ENCODE measurements at regions not wholly inside any gene's neighbourhood (a gene's known extent, or its start where the extent isn't known, plus 50 kb on each side); places are given as distances from the start of the nearest gene placed in this dataset.

- TF ChIP-seq GLIS3 (CRISPR knock-in tag; IDR thresholded peaks at IDR 0.05) (no peak), PPARA (CRISPR knock-in tag; IDR thresholded peaks at IDR 0.05; ENCODE audit: borderline replicate concordance) (no peak), PATZ1 (CRISPR knock-in tag; IDR thresholded peaks at IDR 0.05; ENCODE audit: borderline replicate concordance) (no peak), ZC3H10 (CRISPR knock-in tag; IDR thresholded peaks at IDR 0.05) (no peak), POU6F1 (CRISPR knock-in tag; IDR thresholded peaks at IDR 0.05; ENCODE audit: borderline replicate concordance, low read depth) (no peak), RARB (CRISPR knock-in tag; IDR thresholded peaks at IDR 0.05) (no peak), SNAI2 (CRISPR knock-in tag; IDR thresholded peaks at IDR 0.05) (no peak), TCF4 (CRISPR knock-in tag; IDR thresholded peaks at IDR 0.05; ENCODE audit: borderline replicate concordance) (no peak)
- ATAC-seq, result no peak
These were observed 259.1 kb downstream of the SLC6A15 start for GRCh38 chr12:84653482-84653881.

- ATAC-seq, result no peak
- no peak for TF ChIP-seq ZC3H10 (CRISPR knock-in tag; IDR thresholded peaks at IDR 0.05)
These were observed 264.2 kb downstream of the SLC6A15 start for GRCh38 chr12:84648425-84648824.

- TF ChIP-seq TCF4 (CRISPR knock-in tag; IDR thresholded peaks at IDR 0.05; ENCODE audit: borderline replicate concordance) (peak; percentile 41; the same call in 1 of the 2 replicates), SNAI2 (CRISPR knock-in tag; IDR thresholded peaks at IDR 0.05) (no peak), TSHZ2 (CRISPR knock-in tag; IDR thresholded peaks at IDR 0.05) (peak; percentile 79; the same call in 1 of the 2 replicates), ZNF565 (CRISPR knock-in tag; conservative IDR thresholded peaks at IDR 0.05; ENCODE audit: low read depth) (no peak), GLIS3 (CRISPR knock-in tag; IDR thresholded peaks at IDR 0.05) (no peak), OSR1 (CRISPR knock-in tag; IDR thresholded peaks at IDR 0.05) (no peak)
- ATAC-seq, result no peak
These were observed 267.7 kb downstream of the SLC6A15 start for GRCh38 chr12:84644908-84645307.

GRCh38 chr12:84643993-84644392 lies 268.6 kb downstream of the SLC6A15 start:
- no peak for TF ChIP-seq TOX (CRISPR knock-in tag; IDR thresholded peaks at IDR 0.05; ENCODE audit: borderline replicate concordance)
- peak; percentile 24; the same call in 1 of the 2 replicates for TF ChIP-seq TCF4 (CRISPR knock-in tag; IDR thresholded peaks at IDR 0.05; ENCODE audit: borderline replicate concordance)
- no peak for ATAC-seq

- TF ChIP-seq BACH2 (CRISPR knock-in tag; IDR thresholded peaks at IDR 0.05; ENCODE audit: borderline replicate concordance) (no peak), GLIS3 (CRISPR knock-in tag; IDR thresholded peaks at IDR 0.05) (no peak), ARNTL (CRISPR knock-in tag; IDR thresholded peaks at IDR 0.05; ENCODE audit: borderline replicate concordance, low read depth) (no peak), SNAI2 (CRISPR knock-in tag; IDR thresholded peaks at IDR 0.05) (no peak), RARB (CRISPR knock-in tag; IDR thresholded peaks at IDR 0.05) (no peak), ZFP3 (CRISPR knock-in tag; IDR thresholded peaks at IDR 0.05) (no peak), PATZ1 (CRISPR knock-in tag; IDR thresholded peaks at IDR 0.05; ENCODE audit: borderline replicate concordance) (no peak), ISL1 (CRISPR knock-in tag; IDR thresholded peaks at IDR 0.05) (no peak), ESRRG (CRISPR knock-in tag; IDR thresholded peaks at IDR 0.05) (no peak), ZC3H10 (CRISPR knock-in tag; IDR thresholded peaks at IDR 0.05) (no peak), ZNF565 (CRISPR knock-in tag; conservative IDR thresholded peaks at IDR 0.05; ENCODE audit: low read depth) (no peak), OSR1 (CRISPR knock-in tag; IDR thresholded peaks at IDR 0.05) (no peak), ZNF70 (CRISPR knock-in tag; IDR thresholded peaks at IDR 0.05) (no peak), TCF4 (CRISPR knock-in tag; IDR thresholded peaks at IDR 0.05; ENCODE audit: borderline replicate concordance) (no peak), ZNF8 (CRISPR knock-in tag; IDR thresholded peaks at IDR 0.05) (no peak), TOX (CRISPR knock-in tag; IDR thresholded peaks at IDR 0.05; ENCODE audit: borderline replicate concordance) (no peak), CREB5 (CRISPR knock-in tag; IDR thresholded peaks at IDR 0.05; ENCODE audit: low read depth) (no peak), ZFP30 (CRISPR knock-in tag; IDR thresholded peaks at IDR 0.05) (no peak)
- ATAC-seq, result no peak
These were observed 270.6 kb downstream of the SLC6A15 start for GRCh38 chr12:84641940-84642545.

Data from SK-N-SH treated with all-trans-retinoic acid at 6 μM for 48 hours (cell line).